ENCODE measurements at regions not wholly inside any gene's neighbourhood (a gene's known extent, or its start where the extent isn't known, plus 50 kb on each side); places are given as distances from the start of the nearest gene placed in this dataset.

DNA sequence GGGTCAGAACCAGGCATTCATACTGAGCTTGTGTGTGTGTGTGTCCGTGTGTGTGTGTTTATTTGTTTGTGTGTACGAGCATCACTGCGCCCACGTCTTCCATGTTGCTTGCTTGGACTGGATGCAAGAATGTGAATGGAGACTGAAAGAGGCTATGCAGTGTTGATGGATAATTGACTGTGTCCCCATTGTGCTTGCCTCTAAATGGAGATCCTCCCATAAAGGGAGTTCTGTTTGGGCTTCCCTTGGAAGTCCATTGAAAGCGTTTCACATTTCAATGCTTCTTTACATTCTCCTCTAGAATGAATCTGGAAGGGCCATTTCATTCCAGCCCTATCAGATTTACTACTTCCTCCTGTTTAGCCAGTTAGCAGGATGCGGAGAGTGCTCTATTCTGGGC is 124.0 kb downstream of the GP2 start:
- TF ChIP-seq CTCF (IDR thresholded peaks at IDR 0.05), result no peak
- no peak for TF ChIP-seq SREBF2 (IDR thresholded peaks at IDR 0.05)
- no peak for TF ChIP-seq EP300 (IDR thresholded peaks at IDR 0.05)
- no peak for TF ChIP-seq MAFK (IDR thresholded peaks at IDR 0.05; ENCODE audit: partially characterized antibody)
- no peak for TF ChIP-seq HOXA7 (CRISPR knock-in tag; IDR thresholded peaks at IDR 0.05)
- no peak for TF ChIP-seq FOSL2 (IDR thresholded peaks at IDR 0.05)
- TF ChIP-seq FOSL2 (CRISPR knock-in tag; IDR thresholded peaks at IDR 0.05), result no peak
- TF ChIP-seq, protein P1, sequence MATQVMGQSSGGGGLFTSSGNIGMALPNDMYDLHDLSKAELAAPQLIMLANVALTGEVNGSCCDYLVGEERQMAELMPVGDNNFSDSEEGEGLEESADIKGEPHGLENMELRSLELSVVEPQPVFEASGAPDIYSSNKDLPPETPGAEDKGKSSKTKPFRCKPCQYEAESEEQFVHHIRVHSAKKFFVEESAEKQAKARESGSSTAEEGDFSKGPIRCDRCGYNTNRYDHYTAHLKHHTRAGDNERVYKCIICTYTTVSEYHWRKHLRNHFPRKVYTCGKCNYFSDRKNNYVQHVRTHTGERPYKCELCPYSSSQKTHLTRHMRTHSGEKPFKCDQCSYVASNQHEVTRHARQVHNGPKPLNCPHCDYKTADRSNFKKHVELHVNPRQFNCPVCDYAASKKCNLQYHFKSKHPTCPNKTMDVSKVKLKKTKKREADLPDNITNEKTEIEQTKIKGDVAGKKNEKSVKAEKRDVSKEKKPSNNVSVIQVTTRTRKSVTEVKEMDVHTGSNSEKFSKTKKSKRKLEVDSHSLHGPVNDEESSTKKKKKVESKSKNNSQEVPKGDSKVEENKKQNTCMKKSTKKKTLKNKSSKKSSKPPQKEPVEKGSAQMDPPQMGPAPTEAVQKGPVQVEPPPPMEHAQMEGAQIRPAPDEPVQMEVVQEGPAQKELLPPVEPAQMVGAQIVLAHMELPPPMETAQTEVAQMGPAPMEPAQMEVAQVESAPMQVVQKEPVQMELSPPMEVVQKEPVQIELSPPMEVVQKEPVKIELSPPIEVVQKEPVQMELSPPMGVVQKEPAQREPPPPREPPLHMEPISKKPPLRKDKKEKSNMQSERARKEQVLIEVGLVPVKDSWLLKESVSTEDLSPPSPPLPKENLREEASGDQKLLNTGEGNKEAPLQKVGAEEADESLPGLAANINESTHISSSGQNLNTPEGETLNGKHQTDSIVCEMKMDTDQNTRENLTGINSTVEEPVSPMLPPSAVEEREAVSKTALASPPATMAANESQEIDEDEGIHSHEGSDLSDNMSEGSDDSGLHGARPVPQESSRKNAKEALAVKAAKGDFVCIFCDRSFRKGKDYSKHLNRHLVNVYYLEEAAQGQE (IDR thresholded peaks at IDR 0.05), result no peak
- TF ChIP-seq RCOR1 (IDR thresholded peaks at IDR 0.05; ENCODE audit: low read depth, low read length), result no peak

Measured in A549 (cell line).